Endothelial cell of umbilical vein (primary cell): ENCODE measurements at regions not wholly inside any gene's neighbourhood (a gene's known extent, or its start where the extent isn't known, plus 50 kb on each side); places are given as distances from the start of the nearest gene placed in this dataset.

Experiments used
- CTCF ChIP-seq, 2 donors: IDR thresholded peaks; 1 replicate in 1 of 2; 2 replicates in 1 of 2; pipeline ENCODE4 v1.5.1; 2011; ENCODE audit warnings: low read length in 2 of 2, mild to moderate bottlenecking in 2 of 2, moderate library complexity in 2 of 2, control low read depth in 1 of 2, inconsistent platforms in 1 of 2, low read depth in 1 of 2; ENCODE audit not compliant: insufficient read depth in 1 of 2; ENCODE audit errors: extremely low read depth in 1 of 2
- EZH2 ChIP-seq: IDR thresholded peaks from 2 replicates; pipeline ENCODE4 v1.6.1; 2012; ENCODE audit warnings: borderline replicate concordance, low read depth, mild to moderate bottlenecking, moderate library complexity, low read length, inconsistent platforms; ENCODE audit not compliant: severe bottlenecking
- GATA2 ChIP-seq: IDR thresholded peaks from 2 replicates; pipeline ENCODE4 v1.7.0; 2011; ENCODE audit warnings: low read depth, mild to moderate bottlenecking, moderate library complexity, mixed read lengths, low read length; ENCODE audit not compliant: insufficient read length, insufficient read depth
- MAX ChIP-seq: IDR thresholded peaks from 2 replicates; pipeline ENCODE4 v1.6.1; 2011; ENCODE audit not compliant: insufficient read depth, insufficient read length
- MYC ChIP-seq: IDR thresholded peaks from one replicate; pipeline ENCODE4 v1.6.1; 2011; ENCODE audit warnings: mild to moderate bottlenecking, low read depth, low read length
- POLR2A ChIP-seq: IDR thresholded peaks from 2 replicates; pipeline ENCODE4 v1.6.1; 2012; ENCODE audit warnings: low read depth, mild to moderate bottlenecking, control low read depth, low read length

GRCh38 chrX:150038986-150039599, 100.8 kb upstream of the EOLA2 start:
- TF ChIP-seq MAX (no peak), POLR2A (no peak), MYC (no peak), GATA2 (no peak), EZH2 (no peak), CTCF (IDR thresholded peaks at IDR 0.05; ENCODE audit: extremely low read depth in 1 of 2, insufficient read depth in 1 of 2, low read depth in 1 of 2, low read length in 2 of 2) (no peak)
